Hepatocyte (in vitro differentiated cells): ENCODE measurements at regions not wholly inside any gene's neighbourhood (a gene's known extent, or its start where the extent isn't known, plus 50 kb on each side); places are given as distances from the start of the nearest gene placed in this dataset.

Experiments used
- DNase-seq: peaks from one replicate; pipeline ENCODE4 v3.0.0-alpha.2; 2016; ENCODE audit warnings: low spot score
- H2AFZ ChIP-seq: fragments of 200-600 bp; sonication (generic); 2 replicates; pipeline ENCODE4 v1.6.0; 2016; ENCODE audit warnings: antibody characterized with exemption, mild to moderate bottlenecking
- H3K27ac ChIP-seq: fragments of 200-600 bp; sonication (generic); 2 replicates; pipeline ENCODE4 v1.5.1; 2016; ENCODE audit warnings: mild to moderate bottlenecking
- H3K27me3 ChIP-seq: fragments of 200-600 bp; sonication (generic); 2 replicates; pipeline ENCODE4 v1.6.1; 2016
- H3K36me3 ChIP-seq: fragments of 200-600 bp; sonication (generic); replicated peaks from 2 replicates; pipeline ENCODE4 v1.5.1; 2016; ENCODE audit warnings: low read depth; ENCODE audit not compliant: insufficient read depth
- H3K4me1 ChIP-seq: fragments of 200-600 bp; sonication (generic); 2 replicates; pipeline ENCODE4 v1.5.1; 2016; ENCODE audit warnings: mild to moderate bottlenecking, moderate library complexity; ENCODE audit not compliant: insufficient read depth
- H3K4me2 ChIP-seq: fragments of 200-600 bp; sonication (generic); 2 replicates; pipeline ENCODE4 v1.6.0; 2016
- H3K4me3 ChIP-seq: fragments of 200-600 bp; sonication (generic); 2 replicates; pipeline ENCODE4 v1.5.1; 2016; ENCODE audit warnings: mild to moderate bottlenecking
- H3K79me2 ChIP-seq: fragments of 200-600 bp; sonication (generic); 2 replicates; pipeline ENCODE4 v1.6.0; 2017; ENCODE audit warnings: mild to moderate bottlenecking
- H3K9me2 ChIP-seq: fragments of 200-600 bp; sonication (generic); replicated peaks from 2 replicates; pipeline ENCODE4 v1.6.0; 2017; ENCODE audit warnings: mild to moderate bottlenecking; ENCODE audit not compliant: insufficient read depth
- H3K9me3 ChIP-seq: fragments of 200-600 bp; sonication (generic); 2 replicates; pipeline ENCODE4 v1.5.1; 2016; ENCODE audit warnings: low read depth, mild to moderate bottlenecking
- H4K20me1 ChIP-seq: fragments of 200-600 bp; sonication (generic); 2 replicates; pipeline ENCODE4 v1.6.0; 2016; ENCODE audit warnings: mild to moderate bottlenecking; ENCODE audit not compliant: insufficient read depth, poor library complexity, severe bottlenecking
- CTCF ChIP-seq: fragments of 200-600 bp; sonication (generic); IDR thresholded peaks from 2 replicates; pipeline ENCODE4 v1.5.1; 2016; ENCODE audit warnings: antibody characterized with exemption, mild to moderate bottlenecking; ENCODE audit not compliant: poor library complexity
- EZH2 ChIP-seq: fragments of 200-600 bp; sonication (generic); IDR thresholded peaks from 2 replicates; pipeline ENCODE4 v1.6.1; 2016; ENCODE audit warnings: antibody characterized with exemption, mild to moderate bottlenecking, borderline replicate concordance
- EZH2phosphoT487 ChIP-seq: fragments of 200-600 bp; sonication (generic); IDR thresholded peaks from one replicate; pipeline ENCODE4 v1.6.1; 2018; ENCODE audit warnings: antibody characterized with exemption, mild to moderate bottlenecking, low read depth, moderate library complexity; ENCODE audit not compliant: unreplicated experiment, severe bottlenecking
- WGBS: methylation state at CpG from one replicate; pipeline ENCODE4 v1.1.6; 2016; ENCODE audit warnings: low lambda C conversion rate; ENCODE audit errors: missing lambda C conversion rate; 5-methylcytosine and 5-hydroxymethylcytosine counted together

- H3K36me3 ChIP-seq: no peaks in the 10 kb centered on the region
- no peaks in the 10 kb centered on the region for H3K9me2 ChIP-seq
- no peak overlapping the region for H3K27ac ChIP-seq
- H3K4me2 ChIP-seq: no peak overlapping the region
- no peak overlapping the region for H3K4me3 ChIP-seq
- H3K9me3 ChIP-seq: no peaks in the 10 kb centered on the region
- DNase-seq: no peak
- H3K4me1 ChIP-seq: no peaks in the 10 kb centered on the region
- H2AFZ ChIP-seq: no peak overlapping the region
- H3K27me3 ChIP-seq: no peaks in the 10 kb centered on the region
- no peaks in the 10 kb centered on the region for H4K20me1 ChIP-seq
- WGBS: 89% methylated on average over 1 of the region's 1 CpG
- H3K79me2 ChIP-seq: no peaks in the 10 kb centered on the region
- TF ChIP-seq CTCF (no peak), EZH2 (no peak), EZH2phosphoT487 (no peak)
Observed at GRCh38 chr3:116767726-116768125, 58.1 kb downstream of the TUSC7 start.

- Histone ChIP-seq H3K4me2 (no peak overlapping the region), H2AFZ (no peak overlapping the region), H4K20me1 (no peaks in the 10 kb centered on the region), H3K9me2 (no peaks in the 10 kb centered on the region), H3K27me3 (no peaks in the 10 kb centered on the region), H3K9me3 (no peaks in the 10 kb centered on the region), H3K4me1 (no peaks in the 10 kb centered on the region), H3K79me2 (no peaks in the 10 kb centered on the region), H3K36me3 (no peaks in the 10 kb centered on the region), H3K27ac (no peak overlapping the region), H3K4me3 (no peak overlapping the region)
- TF ChIP-seq CTCF (peak; percentile 100), EZH2phosphoT487 (no peak), EZH2 (no peak)
- WGBS: 4% methylated on average over 7 of the region's 7 CpGs
- DNase-seq: peak; percentile 87
Observed at GRCh38 chr3:116770815-116771450, 61.4 kb downstream of the TUSC7 start.

- Histone ChIP-seq H3K4me3 (no peak overlapping the region), H3K27ac (no peak overlapping the region), H3K79me2 (no peaks in the 10 kb centered on the region), H2AFZ (no peak overlapping the region), H3K4me2 (no peak overlapping the region), H3K27me3 (no peaks in the 10 kb centered on the region), H3K36me3 (no peaks in the 10 kb centered on the region), H3K4me1 (no peaks in the 10 kb centered on the region), H3K9me3 (no peaks in the 10 kb centered on the region), H4K20me1 (no peaks in the 10 kb centered on the region), H3K9me2 (no peaks in the 10 kb centered on the region)
- DNase-seq: no peak
- TF ChIP-seq EZH2phosphoT487 (no peak), CTCF (no peak), EZH2 (no peak)
- 88% methylated on average over 10 of the region's 10 CpGs for WGBS
Observed at GRCh38 chr3:116776880-116777785, 67.6 kb downstream of the TUSC7 start.
